ENCODE measurements at regions not wholly inside any gene's neighbourhood (a gene's known extent, or its start where the extent isn't known, plus 50 kb on each side); places are given as distances from the start of the nearest gene placed in this dataset.

GRCh38 chr10:130409331-130409730 is 273.1 kb downstream of the GLRX3 start:
- no peak for DNase-seq

- DNase-seq: no peak
Observed at GRCh38 chr10:130409931-130410330, 273.7 kb downstream of the GLRX3 start.

- DNase-seq: no peak
Observed at GRCh38 chr10:130411496-130412085, 275.4 kb downstream of the GLRX3 start.

GRCh38 chr10:130412317-130412716 is 276.1 kb downstream of the GLRX3 start:
- no peak for DNase-seq

GRCh38 chr10:130416334-130417150 is 280.4 kb downstream of the GLRX3 start:
- DNase-seq: no peak

- no peak for DNase-seq
Observed at GRCh38 chr10:130418731-130419130, 282.5 kb downstream of the GLRX3 start.

- no peak for DNase-seq
Observed at GRCh38 chr10:130421909-130422308, 285.7 kb downstream of the GLRX3 start.

GRCh38 chr10:130422366-130423324 is 286.5 kb downstream of the GLRX3 start:
- DNase-seq: no peak

GRCh38 chr10:130423455-130424305 is 287.5 kb downstream of the GLRX3 start:
- DNase-seq: no peak

- DNase-seq: no peak
Observed at GRCh38 chr10:130424418-130424817, 288.2 kb downstream of the GLRX3 start.

GRCh38 chr10:130425169-130425568 is 289.0 kb downstream of the GLRX3 start:
- DNase-seq: no peak

GRCh38 chr10:130425881-130426435 is 289.8 kb downstream of the GLRX3 start:
- DNase-seq: no peak

GRCh38 chr10:130427216-130427722 is 291.1 kb downstream of the GLRX3 start:
- DNase-seq: no peak

GRCh38 chr10:130428936-130429335 is 292.7 kb downstream of the GLRX3 start:
- no peak for DNase-seq

- DNase-seq: no peak
Observed at GRCh38 chr10:130429809-130430208, 293.6 kb downstream of the GLRX3 start.

GRCh38 chr10:130430291-130430690 is 294.1 kb downstream of the GLRX3 start:
- no peak for DNase-seq

- DNase-seq: no peak
Observed at GRCh38 chr10:130430852-130431704, 294.9 kb downstream of the GLRX3 start.

- DNase-seq: no peak
Observed at GRCh38 chr10:130432271-130432670, 296.1 kb downstream of the GLRX3 start.

GRCh38 chr10:130432850-130433249 is 296.7 kb downstream of the GLRX3 start:
- no peak for DNase-seq

GRCh38 chr10:130434446-130435385 is 298.5 kb downstream of the GLRX3 start:
- DNase-seq: no peak

Measured in CD4-positive, alpha-beta T cell treated with Interleukin-4 for 4 hours (primary cell).